GM21529 (cell line): ENCODE measurements at regions not wholly inside any gene's neighbourhood (a gene's known extent, or its start where the extent isn't known, plus 50 kb on each side); places are given as distances from the start of the nearest gene placed in this dataset.
"Not testable (repeated sequence)": the region's sequence is repeated elsewhere in the genome, so short reads cannot be mapped to it uniquely, and the experiment has no call there.

Experiments used
- ATAC-seq: cut with Tn5 transposase; IDR thresholded peaks from one replicate; pipeline ENCODE4 v1.9.1; 2021; ENCODE audit not compliant: unreplicated experiment

DNA sequence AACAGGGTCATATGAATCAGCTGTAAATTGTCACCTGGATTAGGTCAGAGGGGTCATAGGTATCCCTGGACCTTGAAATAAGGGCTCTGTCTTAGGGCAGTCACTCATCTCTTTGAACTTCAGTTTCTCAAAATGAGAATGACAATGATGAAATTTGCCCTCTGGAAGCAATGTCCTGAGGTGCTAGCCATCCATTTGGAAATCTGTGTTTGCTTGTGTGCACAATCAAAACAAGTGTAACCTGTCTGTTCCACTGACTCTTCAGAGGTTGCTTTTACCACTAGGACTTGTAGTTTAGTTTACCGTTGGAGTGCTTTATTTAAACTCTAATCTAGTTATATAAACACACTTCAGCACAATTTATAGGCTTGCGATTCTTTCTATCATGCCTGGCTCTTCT is 297.3 kb downstream of the CCDC74A start:
- ATAC-seq: not testable (repeated sequence)

DNA sequence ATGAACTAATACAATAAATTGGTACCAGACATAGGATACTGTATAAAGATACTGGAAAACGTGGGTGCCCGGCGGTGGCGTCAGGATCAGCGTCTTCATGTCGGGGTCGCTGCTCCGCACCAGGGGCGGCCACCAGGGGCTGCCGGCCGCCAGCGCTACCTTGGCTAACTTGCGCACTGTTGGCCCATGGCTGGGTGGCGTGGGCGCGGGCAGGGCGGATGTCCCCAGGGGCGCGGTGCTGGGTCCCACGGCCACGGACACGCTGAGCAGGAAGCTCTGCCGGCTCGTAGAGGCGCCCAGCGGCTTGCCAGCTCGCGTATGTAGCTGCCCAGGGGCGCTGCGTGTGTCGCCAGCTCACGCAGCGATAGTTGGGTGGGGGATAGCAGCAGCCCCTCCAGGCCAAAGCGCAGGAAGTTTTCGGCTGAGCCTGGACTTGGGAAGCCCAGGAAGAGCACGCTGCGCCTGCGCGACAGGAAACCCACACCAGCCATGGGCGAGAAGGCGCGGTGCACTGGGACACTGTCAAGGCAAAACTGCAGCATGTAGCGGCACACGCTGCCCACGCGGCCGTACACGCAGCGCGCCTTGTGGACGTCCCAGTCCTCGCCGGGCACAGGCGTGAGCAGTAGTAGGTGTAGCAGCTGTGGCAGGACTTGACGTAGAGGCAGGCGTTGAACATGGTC is 299.9 kb downstream of the CCDC74A start:
- ATAC-seq: no peak

DNA sequence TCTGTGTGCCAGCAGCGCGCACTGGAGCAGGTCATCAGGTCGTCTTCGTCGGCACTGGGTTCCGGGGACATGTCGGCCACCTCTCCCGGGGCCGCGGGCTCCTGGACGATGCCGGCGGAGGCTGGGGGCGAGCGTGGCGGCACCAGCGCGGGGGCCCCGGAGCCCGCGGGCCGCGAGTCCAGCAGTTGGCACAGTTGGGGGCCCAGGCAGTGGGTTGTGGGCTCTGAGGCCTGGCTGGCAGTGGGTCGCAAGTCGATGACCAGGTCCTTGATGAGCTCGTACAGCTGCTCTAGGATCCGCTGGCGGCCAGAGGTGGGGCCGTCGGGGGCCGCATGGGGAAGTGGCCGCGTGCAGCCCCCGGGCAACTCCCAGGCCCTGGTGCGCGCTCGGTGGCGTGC is 300.5 kb downstream of the CCDC74A start:
- ATAC-seq: no peak

DNA sequence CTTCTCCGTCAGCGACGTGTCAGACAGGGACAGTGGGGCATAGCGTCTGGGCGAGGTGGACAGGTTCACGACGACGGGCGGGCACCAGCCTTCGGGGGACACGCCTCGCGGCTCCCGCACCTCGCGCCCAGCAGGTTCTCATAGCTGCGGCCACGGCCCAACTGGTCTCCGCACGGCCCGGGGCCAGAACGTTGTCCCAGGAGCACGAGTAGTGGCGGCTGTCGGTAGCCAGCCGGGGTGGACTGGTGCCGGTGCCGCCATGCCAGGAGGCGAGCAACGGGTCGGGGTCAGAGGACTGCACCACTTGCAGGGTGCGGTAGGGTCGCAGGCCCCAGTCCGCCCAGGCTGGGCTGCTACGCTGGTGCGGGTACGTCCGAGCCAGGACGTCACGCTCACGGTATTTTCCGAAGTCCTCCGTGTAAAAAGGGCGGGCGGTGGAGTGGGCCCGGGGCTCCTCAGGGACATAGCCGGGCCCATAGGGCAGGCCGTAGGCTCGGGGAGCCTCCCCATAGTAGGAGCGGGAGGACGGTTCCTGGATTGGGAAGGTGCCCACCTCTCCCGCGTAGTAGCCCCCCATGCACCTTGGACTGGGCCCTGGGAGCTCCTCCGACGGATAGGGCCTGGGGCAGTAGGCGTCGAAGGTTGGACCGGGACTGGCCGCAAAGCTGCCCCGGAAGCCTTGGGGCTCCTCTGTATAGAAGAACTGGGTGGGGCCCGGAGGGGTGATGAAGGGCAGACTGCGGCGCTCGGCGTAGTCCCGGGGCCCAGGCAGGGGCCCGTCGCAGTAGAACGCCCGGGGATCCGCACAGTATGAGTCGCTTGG is 301.2 kb downstream of the CCDC74A start:
- ATAC-seq: not testable (repeated sequence)

DNA sequence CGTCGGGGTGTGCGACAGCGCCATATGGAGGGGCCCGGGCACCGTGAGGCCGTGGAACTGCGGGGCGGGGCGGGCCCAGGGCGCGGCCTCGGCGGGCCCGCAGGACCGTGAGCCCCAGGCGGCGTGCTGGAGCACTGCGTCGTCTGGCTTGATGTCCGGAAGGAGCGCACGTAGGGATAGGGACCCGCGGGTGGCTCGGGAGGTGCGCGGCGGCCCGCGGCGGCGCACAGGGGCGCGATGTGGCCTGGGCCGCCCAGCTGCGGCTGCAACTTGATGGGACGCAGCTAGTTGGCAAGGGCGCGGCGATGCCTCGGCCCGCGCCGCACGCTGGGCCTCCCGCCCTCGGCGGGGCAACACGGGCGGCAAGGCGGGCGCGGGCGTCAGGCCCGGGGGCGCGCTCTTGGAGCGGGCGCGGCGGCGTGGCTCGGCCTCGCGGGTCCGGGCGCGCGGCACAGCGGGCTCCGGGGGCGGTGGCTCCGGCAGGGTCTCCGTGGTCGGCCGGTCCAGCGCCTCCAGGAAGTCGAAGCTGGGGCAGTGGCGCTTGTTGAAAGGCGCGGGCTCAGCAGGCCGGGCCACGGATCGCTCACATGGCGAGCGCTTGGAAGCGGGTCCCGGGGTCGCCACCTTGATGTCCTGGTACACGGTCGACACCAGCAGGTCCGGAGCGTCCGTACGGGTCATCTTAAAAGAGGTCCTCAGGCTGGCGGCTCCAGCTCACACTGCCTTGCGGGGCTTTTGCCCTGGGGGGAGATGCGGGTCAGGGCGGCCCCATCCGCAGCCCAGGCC is 302.0 kb downstream of the CCDC74A start:
- ATAC-seq: not testable (repeated sequence)

DNA sequence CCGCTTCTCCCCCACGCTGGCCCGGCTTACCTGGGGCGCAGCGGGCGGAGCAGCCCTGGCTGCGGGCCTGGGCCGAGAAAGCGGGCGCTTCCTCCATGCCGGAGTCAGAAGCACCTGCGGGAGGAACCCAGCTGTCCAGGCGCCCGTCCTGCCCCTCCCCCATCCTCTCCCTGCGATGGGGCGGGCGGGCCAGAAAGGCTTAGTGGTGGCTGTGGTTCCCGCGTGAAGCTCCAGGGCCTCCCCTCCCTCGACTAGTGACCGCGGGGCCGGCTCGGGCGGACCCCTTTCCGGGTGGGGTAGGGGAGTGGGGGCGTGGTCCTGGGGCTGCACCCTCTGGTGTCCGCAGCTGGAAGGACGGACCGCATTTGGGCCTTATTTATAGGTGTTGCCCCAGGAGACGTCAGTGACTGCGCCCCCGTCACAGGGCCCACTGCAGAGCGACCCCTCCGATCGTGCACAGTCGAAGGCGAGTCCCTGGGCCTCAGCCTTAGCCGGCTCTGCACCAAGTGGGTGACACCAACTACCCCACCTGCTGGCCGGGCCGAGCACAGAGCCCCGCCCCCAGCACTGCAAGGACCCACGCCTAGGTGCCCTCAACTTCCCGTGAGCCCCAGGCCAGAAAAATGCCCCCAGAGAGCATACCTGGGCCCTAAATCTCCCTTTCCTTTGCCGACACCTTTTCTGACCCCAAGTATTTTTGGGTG is 302.7 kb downstream of the CCDC74A start:
- ATAC-seq: not testable (repeated sequence)

DNA sequence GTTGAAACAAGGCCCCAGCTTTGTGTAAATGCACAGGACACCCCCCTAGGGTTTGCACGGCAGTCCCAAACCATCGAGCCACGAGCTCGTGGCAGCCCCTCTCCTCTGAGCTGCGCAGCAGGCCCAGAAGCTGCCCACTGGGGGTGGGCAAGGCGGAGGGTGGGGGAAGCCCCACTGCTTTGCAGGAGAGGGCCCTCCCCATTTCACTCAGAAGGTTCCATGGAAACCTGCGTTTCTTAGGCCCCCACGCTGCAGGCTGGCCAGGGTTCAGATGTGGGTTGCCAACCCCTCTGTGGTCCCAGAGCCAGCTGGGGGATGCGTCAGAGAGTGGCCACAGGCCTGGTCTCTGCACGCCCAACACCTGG is 303.2 kb downstream of the CCDC74A start:
- ATAC-seq: not testable (repeated sequence)

DNA sequence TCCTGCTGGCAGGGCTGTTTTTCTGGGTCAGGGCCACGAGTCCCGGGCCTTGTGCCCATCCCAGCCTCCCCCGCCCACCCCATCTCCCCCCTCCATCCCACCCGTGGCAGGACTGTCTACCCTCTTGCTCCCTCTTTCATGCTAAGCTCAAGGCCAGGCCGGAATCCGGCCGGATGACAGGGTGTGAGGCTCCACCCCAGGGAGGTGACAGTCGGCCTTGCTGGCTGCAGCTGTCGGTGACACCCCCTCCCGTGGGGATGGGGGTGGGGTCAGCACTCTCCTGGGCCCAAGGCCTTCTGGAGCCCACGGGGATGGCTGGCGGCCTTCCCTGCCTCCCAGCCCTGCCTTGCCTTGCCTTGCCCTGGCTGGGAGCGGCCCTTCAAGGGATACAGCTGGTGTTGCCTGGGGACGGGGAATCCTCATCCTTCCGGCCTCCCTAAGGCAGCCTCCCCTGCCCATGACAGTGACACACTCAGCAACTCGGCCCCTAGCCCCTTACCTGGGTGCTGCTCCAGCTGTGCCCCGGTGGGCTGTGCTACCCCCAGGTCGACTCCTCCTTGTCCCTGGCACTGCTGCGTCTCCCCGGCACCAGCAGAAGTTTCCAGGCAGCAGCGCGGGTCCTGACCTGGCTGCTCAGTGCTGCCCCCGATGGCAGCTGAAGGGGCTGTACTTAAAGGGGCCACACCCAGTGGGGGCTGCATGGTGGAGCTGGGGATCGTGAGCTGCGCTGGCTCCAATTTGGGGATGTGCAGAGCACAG is 303.9 kb downstream of the CCDC74A start:
- peak; percentile 54 for ATAC-seq

DNA sequence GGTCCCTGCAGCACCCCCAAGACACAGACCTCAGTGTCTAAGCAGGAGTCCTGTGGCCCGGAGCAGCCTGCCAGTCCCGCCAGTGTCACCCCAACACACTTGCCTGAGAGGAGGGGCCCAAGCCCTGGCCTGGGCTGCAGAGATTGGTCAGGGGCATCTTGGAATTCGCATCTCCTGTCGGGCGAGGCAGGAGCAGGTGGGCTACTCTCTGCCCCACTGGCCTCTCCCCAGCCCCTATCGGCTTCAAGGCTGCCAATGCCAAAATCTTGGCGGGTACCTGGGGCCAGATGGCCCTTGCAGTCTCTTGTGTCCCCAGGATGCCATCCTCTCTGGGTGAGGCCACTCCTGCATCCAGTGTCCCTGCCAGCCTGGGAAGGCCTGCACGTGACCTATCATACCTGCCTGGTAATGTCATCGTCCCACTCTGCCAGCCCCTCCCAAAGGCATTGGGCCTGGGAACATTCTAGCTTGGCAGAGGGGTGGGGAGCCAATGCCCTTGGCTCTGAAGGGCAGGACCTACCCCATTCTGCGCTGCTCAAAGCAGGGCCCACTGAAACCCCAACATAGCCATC is 304.6 kb downstream of the CCDC74A start:
- ATAC-seq: not testable (repeated sequence)

DNA sequence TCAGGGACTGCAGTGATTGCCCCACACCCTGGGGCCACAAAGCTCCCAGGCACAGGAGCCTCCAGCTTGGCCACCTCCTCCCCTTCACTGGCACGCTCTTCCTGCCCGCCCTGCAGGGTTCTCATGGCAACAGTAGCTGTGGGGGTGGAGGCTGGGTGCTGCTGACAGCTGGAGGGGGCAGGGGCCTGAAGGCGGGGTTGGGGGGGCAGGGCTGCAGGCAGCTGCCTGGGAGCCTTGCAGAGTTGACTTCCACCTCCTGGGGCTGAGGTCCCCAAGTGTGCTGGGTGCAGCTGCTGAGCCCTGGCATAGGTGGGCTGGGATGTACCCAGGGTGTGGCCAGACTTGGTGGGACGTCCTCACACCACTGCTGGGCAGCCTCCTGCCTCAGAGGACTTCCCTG is 305.2 kb downstream of the CCDC74A start:
- ATAC-seq: not testable (repeated sequence)

DNA sequence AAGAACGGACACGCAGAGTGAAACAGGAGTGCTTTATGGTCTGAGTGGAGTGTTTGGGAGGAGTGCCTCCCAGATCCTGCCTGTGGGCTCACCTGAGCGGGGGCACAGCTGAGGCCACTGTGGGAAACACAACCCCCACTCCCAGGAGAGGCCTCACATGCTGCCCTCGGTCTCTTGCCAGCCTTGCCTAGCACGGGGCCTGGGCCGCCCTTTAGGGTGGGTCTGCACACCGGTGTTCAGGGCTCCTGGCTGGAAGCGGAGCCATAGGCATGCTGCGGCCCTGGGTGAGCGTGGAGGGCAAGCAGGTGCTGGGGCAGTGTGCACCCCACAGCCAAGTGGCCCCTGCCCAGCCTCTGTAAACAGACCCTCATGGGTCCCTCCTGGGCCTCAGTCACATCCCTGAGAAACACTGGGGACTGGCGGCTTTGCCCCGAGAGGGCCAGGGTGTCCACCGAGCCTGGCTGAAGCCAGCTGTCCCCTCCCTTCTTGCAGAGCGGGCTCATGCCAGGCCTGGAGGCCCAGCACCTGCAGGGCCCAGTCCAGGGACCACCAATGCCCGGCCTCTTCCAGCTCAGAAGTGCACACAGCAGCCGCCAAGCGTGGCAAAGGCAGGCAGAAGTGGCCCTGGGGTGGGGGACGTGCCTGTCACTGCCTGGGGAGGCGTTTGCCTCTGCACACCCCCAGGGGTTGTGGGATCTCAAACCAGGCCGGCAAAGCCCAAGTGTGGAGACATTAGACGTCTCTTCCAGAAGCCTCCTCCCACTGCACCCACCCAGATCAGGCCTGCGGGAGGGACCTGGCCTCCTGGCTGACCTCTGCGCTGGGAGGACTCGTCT is 305.9 kb downstream of the CCDC74A start:
- ATAC-seq: not testable (repeated sequence)

DNA sequence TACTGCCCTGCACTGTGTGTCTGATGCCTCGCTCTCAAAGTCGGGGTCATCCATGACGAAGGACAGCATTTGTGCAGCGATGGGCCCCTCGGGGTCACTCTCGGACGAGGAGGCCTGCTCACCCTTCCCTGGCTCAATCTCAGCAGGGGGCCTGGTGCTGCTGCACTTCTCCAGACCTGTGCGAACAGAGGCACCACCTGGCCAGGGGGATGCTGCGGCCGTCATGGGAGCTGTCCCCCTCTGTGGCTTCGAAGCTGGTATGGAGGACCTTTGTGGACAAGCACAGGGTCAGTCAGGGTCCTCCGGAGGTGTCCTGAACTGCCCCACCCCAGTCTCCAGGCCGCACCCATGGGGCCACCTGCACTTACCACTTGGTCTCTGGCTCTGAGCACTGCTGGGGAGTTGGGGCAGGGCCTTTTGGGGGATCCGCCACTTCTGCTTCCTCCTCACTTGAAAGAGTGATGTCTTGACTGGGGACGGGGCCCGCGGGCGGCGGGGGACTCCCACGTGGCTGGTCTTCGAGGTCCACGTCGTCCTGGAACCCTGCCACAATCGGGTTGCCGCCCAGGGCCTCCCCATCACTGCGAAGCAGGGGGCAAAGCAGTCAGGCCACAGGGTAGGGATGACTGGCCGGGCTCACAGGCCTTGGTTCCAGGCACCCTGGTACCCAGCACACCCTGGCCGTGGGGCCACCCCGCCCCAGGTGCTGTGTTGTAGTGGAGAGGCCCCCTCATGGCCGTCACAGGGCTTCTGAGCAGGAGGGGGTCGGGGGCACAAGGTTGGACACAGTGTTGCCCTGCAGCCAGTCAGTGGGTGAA is 306.7 kb downstream of the CCDC74A start:
- ATAC-seq: not testable (repeated sequence)

DNA sequence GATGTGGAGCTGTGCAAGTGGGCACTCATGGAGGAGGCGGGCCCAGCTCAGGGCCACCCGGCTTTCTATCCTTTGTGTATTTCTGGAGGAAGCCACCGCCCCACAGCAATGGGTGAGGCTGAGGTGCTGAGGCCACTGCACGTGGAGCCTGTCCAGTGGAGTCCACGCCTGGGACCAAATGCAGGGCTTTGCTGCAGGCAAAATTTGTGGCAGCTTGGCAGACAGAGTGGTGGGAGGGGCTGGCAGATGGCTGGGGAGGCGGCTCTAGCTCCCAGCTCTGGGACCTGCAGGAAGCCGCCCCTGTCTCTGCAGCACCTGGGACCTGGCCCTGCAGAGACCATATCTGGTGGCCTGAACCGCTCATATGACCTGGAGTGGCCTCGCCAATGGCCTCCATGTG is 307.3 kb downstream of the CCDC74A start:
- ATAC-seq: not testable (repeated sequence)

DNA sequence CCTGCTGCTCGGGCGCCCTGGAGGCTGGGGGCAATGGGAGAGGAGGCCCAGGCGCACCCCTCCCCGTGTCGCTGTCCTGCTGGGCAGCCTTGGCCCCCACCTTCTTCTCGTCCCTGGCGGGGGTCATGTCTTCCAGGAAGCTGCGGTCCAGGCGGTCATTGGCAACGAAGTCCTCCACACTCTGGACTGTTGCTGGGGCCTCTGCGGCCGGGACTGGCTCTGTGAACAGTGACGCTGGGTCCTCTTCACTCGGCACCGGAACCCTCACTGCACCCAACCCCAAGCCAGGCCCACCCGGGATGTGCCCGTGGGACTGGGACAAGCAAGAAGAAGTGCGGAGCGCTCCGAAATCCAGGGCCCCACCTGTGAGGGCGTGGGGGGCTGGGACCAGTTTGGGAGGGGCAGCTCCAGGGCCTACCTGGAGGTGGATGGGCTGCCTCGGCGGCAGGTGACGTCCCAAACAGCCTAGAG is 308.0 kb downstream of the CCDC74A start:
- no peak for ATAC-seq

DNA sequence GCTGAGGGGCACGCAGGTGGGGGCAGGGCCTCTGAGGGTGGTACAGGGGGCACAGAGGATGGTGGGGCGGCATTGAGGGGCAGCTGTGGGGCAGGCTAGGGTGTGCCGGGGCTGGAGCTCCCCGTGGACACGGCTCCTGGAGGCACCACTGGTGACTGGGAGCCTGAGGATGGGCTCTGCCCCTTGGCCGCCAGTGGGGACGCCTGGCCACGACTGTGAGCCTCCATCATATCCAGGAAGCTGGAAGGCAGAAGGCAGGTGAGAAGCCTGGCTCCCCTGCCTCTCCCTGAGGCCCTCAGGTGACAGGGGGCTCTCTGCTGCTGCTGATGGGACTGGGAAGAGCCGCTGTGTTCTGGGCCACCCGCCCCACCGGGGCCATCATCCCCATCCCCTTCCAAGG is 308.4 kb downstream of the CCDC74A start:
- ATAC-seq: not testable (repeated sequence)

DNA sequence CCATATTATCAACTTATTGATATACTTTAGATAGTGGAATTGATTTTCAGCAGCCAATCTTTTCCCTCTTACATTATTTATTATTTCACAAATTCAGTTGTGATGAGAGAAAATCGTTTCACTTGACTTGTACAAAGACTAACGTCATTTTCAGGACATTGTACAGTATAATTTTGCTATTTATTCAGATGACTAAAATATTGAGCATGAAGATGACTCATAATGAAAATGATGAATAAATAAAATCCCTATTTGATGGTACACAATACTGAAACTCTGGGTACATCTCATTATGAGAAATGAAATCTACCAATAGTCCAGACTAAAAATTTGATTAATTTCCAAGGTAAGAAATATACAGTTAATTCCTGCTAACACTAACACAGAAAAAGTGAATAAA is 316.4 kb downstream of the CCDC74A start:
- ATAC-seq: not testable (repeated sequence)

DNA sequence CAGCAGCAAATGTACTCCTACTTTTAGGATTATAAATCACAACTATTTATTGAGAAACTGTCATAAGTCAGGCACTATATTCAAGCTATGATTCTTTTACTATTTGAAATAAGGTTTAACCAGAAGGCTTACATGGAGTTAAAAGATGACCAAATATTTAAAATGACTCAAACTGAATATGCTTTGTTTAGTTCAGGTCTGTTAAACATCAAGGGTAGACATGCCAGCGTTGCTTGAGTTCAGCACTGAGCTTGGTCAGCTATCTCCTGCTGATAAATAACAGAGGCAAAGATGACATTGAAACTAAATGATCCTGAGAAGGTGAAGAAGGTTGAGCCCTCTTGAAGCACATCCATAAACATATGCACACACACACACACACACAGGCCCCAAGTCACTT is 305.6 kb downstream of the ANKRD30BL start:
- ATAC-seq: not testable (repeated sequence)

DNA sequence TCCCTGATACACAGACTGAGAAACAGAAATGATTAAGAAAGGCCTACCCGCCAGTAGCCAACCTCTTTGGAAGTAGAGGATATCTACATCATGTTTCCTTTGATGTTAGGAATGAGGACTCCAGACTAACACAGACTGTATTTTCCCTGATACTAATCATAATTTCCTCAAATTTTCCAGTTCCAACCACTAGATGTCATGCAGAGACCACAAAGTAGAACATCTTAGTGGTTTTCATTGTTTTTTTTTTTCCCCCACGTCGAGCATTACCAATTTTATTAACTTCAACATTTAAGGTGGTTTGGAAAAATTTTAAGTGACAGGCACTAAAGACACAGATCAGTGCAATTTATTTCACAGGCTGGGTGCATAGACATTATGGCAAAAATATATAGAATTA is 303.6 kb downstream of the ANKRD30BL start:
- not testable (repeated sequence) for ATAC-seq
